GM21526 (cell line): ENCODE measurements at regions not wholly inside any gene's neighbourhood (a gene's known extent, or its start where the extent isn't known, plus 50 kb on each side); places are given as distances from the start of the nearest gene placed in this dataset.
"Not testable (repeated sequence)": the region's sequence is repeated elsewhere in the genome, so short reads cannot be mapped to it uniquely, and the experiment has no call there.

ENCODE experiments used
- ATAC-seq: cut with Tn5 transposase; IDR thresholded peaks from one replicate; pipeline ENCODE4 v1.9.1; 2021; ENCODE audit warnings: moderate library complexity; ENCODE audit not compliant: unreplicated experiment, low FRiP score

- ATAC-seq = no peak
These were observed 115.1 kb upstream of the PMEPA1 start for GRCh38 chr20:57824909-57825308.

- no peak for ATAC-seq
These were observed 112.1 kb upstream of the PMEPA1 start for GRCh38 chr20:57821935-57822334.

GRCh38 chr20:57819691-57820380 is 110.0 kb upstream of the PMEPA1 start:
- no peak for ATAC-seq

- no peak for ATAC-seq
These were observed 109.5 kb upstream of the PMEPA1 start for GRCh38 chr20:57819291-57819690.

GRCh38 chr20:57818418-57819181 is 108.8 kb upstream of the PMEPA1 start:
- no peak for ATAC-seq

- ATAC-seq = no peak
These were observed 105.6 kb upstream of the PMEPA1 start for GRCh38 chr20:57815405-57815804.

GRCh38 chr20:57814529-57814928 is 104.7 kb upstream of the PMEPA1 start:
- ATAC-seq = no peak

- ATAC-seq = no peak
These were observed 103.9 kb upstream of the PMEPA1 start for GRCh38 chr20:57813509-57814269.

GRCh38 chr20:57812632-57813031 is 102.8 kb upstream of the PMEPA1 start:
- not testable (repeated sequence) for ATAC-seq

GRCh38 chr20:57811374-57812020 is 101.7 kb upstream of the PMEPA1 start:
- ATAC-seq = no peak

GRCh38 chr20:57810511-57811373 is 100.9 kb upstream of the PMEPA1 start:
- ATAC-seq = no peak

GRCh38 chr20:57809661-57810172 is 99.9 kb upstream of the PMEPA1 start:
- no peak for ATAC-seq

- no peak for ATAC-seq
These were observed 99.3 kb upstream of the PMEPA1 start for GRCh38 chr20:57809149-57809548.

GRCh38 chr20:57808264-57809070 is 98.7 kb upstream of the PMEPA1 start:
- no peak for ATAC-seq

GRCh38 chr20:57807401-57808263 is 97.8 kb upstream of the PMEPA1 start:
- ATAC-seq = no peak

- ATAC-seq = no peak
These were observed 97.2 kb upstream of the PMEPA1 start for GRCh38 chr20:57806975-57807374.

- no peak for ATAC-seq
These were observed 96.7 kb upstream of the PMEPA1 start for GRCh38 chr20:57806476-57806875.

GRCh38 chr20:57805747-57806146 is 95.9 kb upstream of the PMEPA1 start:
- no peak for ATAC-seq
